DOHH2 (cell line): ENCODE measurements at regions not wholly inside any gene's neighbourhood (a gene's known extent, or its start where the extent isn't known, plus 50 kb on each side); places are given as distances from the start of the nearest gene placed in this dataset.

ENCODE experiments used
- H3F3A ChIP-seq: fragments of 200-600 bp; sonication (generic), shearing (Covaris generic); 2 replicates; pipeline ENCODE4 v1.6.0; 2016; ENCODE audit warnings: antibody characterized with exemption, mild to moderate bottlenecking; ENCODE audit not compliant: control insufficient read depth, insufficient read depth
- H3K27ac ChIP-seq: fragments of 200-600 bp; sonication (generic); 2 replicates; pipeline ENCODE4 v1.5.1; 2014; ENCODE audit warnings: low read depth, mild to moderate bottlenecking, low read length, moderate library complexity
- H3K27me3 ChIP-seq: fragments of 200-600 bp; sonication (generic); 2 replicates; pipeline ENCODE4 v1.6.1; 2014; ENCODE audit warnings: mild to moderate bottlenecking, low read length, mixed read lengths; ENCODE audit not compliant: control insufficient read depth
- H3K36me3 ChIP-seq: fragments of 200-600 bp; sonication (generic); 2 replicates; pipeline ENCODE4 v1.6.1; 2014; ENCODE audit warnings: mild to moderate bottlenecking, low read length, moderate library complexity, mixed read lengths; ENCODE audit not compliant: control insufficient read depth
- H3K4me1 ChIP-seq: fragments of 200-600 bp; sonication (generic); 2 replicates; pipeline ENCODE4 v1.6.1; 2014; ENCODE audit warnings: mild to moderate bottlenecking, low read length, mixed read lengths; ENCODE audit not compliant: control insufficient read depth
- H3K4me2 ChIP-seq: fragments of 200-600 bp; sonication (generic); 2 replicates; pipeline ENCODE4 v1.6.0; 2014; ENCODE audit warnings: mild to moderate bottlenecking, low read length, moderate library complexity
- H3K4me3 ChIP-seq: fragments of 200-600 bp; sonication (generic); 2 replicates; pipeline ENCODE4 v1.5.1; 2014; ENCODE audit warnings: mild to moderate bottlenecking, low read length, mixed read lengths
- H3K79me2 ChIP-seq: fragments of 200-600 bp; sonication (generic); 2 replicates; pipeline ENCODE4 v1.6.1; 2014; ENCODE audit warnings: mild to moderate bottlenecking, low read length, mixed read lengths; ENCODE audit not compliant: control insufficient read depth
- H3K9me2 ChIP-seq: fragments of 200-600 bp; sonication (generic); replicated peaks from 2 replicates; pipeline ENCODE4 v1.6.1; 2014; ENCODE audit warnings: mild to moderate bottlenecking, low read length, mixed read lengths; ENCODE audit not compliant: control insufficient read depth
- H3K9me3 ChIP-seq: fragments of 200-600 bp; sonication (generic); 2 replicates; pipeline ENCODE4 v1.6.1; 2014; ENCODE audit warnings: antibody characterized with exemption, low read length, mixed read lengths; ENCODE audit not compliant: control insufficient read depth, insufficient read depth
- H4K20me1 ChIP-seq: fragments of 200-600 bp; sonication (generic); 2 replicates; pipeline ENCODE4 v1.6.0; 2014; ENCODE audit warnings: low read depth, mild to moderate bottlenecking, antibody characterized with exemption, low read length, moderate library complexity; ENCODE audit not compliant: control insufficient read depth, insufficient read depth
- CTCF ChIP-seq: fragments of 200-600 bp; sonication (generic); IDR thresholded peaks from one replicate; pipeline ENCODE4 v1.5.1; 2014; ENCODE audit warnings: antibody characterized with exemption, mild to moderate bottlenecking, low read depth, low read length; ENCODE audit not compliant: poor library complexity, severe bottlenecking
- EZH2phosphoT487 ChIP-seq: fragments of 200-600 bp; sonication (generic); IDR thresholded peaks from 2 replicates; pipeline ENCODE4 v1.6.1; 2017; ENCODE audit warnings: borderline replicate concordance, mild to moderate bottlenecking, antibody characterized with exemption, low read length, moderate library complexity, mixed read lengths

- no peak for TF ChIP-seq EZH2phosphoT487
- no peak for TF ChIP-seq CTCF
- H3F3A ChIP-seq = no peaks in the 10 kb centered on the region
Observed at GRCh38 chr17:71247441-71248015, 873.3 kb upstream of the SOX9 start.

DNA sequence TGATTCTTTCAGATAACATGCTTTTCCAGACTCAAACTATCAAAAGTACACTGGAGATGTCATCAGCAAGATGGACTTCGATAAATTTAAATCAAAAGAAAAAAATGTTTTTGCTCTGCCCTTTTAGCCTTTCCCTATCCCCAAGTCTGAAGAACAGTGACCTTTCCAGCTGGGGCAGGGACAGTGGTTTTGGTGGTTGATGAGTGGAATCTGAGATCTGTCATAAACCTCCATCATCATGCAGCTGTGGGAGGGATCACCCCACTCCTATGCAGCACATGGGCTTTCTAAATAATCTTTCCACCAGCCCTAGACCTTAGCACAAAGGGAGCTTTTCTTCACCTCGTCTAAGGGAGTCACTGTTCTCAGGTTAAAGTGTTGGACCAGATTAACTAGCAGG is 869.5 kb upstream of the SOX9 start:
- Histone ChIP-seq H3K27ac (no peak overlapping the region), H3K9me2 (no peaks in the 10 kb centered on the region; the same call in 1 of the 2 replicates), H3K4me1 (no peaks in the 10 kb centered on the region), H3K4me2 (no peak overlapping the region), H3K27me3 (no peaks in the 10 kb centered on the region), H3K9me3 (no peaks in the 10 kb centered on the region), H4K20me1 (no peaks in the 10 kb centered on the region), H3K36me3 (no peaks in the 10 kb centered on the region), H3K79me2 (no peaks in the 10 kb centered on the region), H3F3A (no peaks in the 10 kb centered on the region), H3K4me3 (no peak overlapping the region)
- TF ChIP-seq CTCF = no peak
- no peak for TF ChIP-seq EZH2phosphoT487

More at GRCh38 chr17:71247441-71248015, 873.3 kb upstream of the SOX9 start:
- Histone ChIP-seq H3K27me3 (no peaks in the 10 kb centered on the region), H3K79me2 (no peaks in the 10 kb centered on the region), H3K9me2 (no peaks in the 10 kb centered on the region; the same call in 1 of the 2 replicates), H3K4me2 (no peak overlapping the region), H3K36me3 (no peaks in the 10 kb centered on the region), H3K27ac (no peak overlapping the region), H3K4me3 (no peak overlapping the region), H3K4me1 (no peaks in the 10 kb centered on the region), H3K9me3 (no peaks in the 10 kb centered on the region), H4K20me1 (no peaks in the 10 kb centered on the region)

- Histone ChIP-seq H3K36me3 (no peaks in the 10 kb centered on the region), H3K9me3 (no peaks in the 10 kb centered on the region), H3K27ac (no peak overlapping the region), H3K4me2 (no peak overlapping the region), H3K27me3 (no peaks in the 10 kb centered on the region), H3K79me2 (no peaks in the 10 kb centered on the region), H3K4me3 (no peak overlapping the region), H3K9me2 (no peaks in the 10 kb centered on the region; the same call in 1 of the 2 replicates), H4K20me1 (no peaks in the 10 kb centered on the region), H3K4me1 (no peaks in the 10 kb centered on the region), H3F3A (no peaks in the 10 kb centered on the region)
- no peak for TF ChIP-seq CTCF
- no peak for TF ChIP-seq EZH2phosphoT487
Observed at GRCh38 chr17:71251951-71252350, 868.9 kb upstream of the SOX9 start.
